IPS-18c (cell line): ENCODE measurements at regions not wholly inside any gene's neighbourhood (a gene's known extent, or its start where the extent isn't known, plus 50 kb on each side); places are given as distances from the start of the nearest gene placed in this dataset.

Experiments used
- H3K4me3 ChIP-seq: 2 replicates; pipeline ENCODE4 v1.7.0; 2013; ENCODE audit warnings: low read depth, mild to moderate bottlenecking, low read length, moderate library complexity; ENCODE audit not compliant: insufficient read depth
- H3K9me3 ChIP-seq: one replicate; pipeline ENCODE4 v1.6.1; 2013; ENCODE audit warnings: mild to moderate bottlenecking, low read length, moderate library complexity; ENCODE audit not compliant: control insufficient read depth, insufficient read depth

GRCh38 chr4:136357556-136357955, 1174.7 kb downstream of the PCDH18 start:
- H3K4me3 ChIP-seq: no peak overlapping the region
- no peaks in the 10 kb centered on the region for H3K9me3 ChIP-seq

GRCh38 chr4:136355970-136356369, 1176.3 kb downstream of the PCDH18 start:
- no peaks in the 10 kb centered on the region for H3K9me3 ChIP-seq

GRCh38 chr4:136343340-136343739, 1189.0 kb downstream of the PCDH18 start:
- no peaks in the 10 kb centered on the region for H3K9me3 ChIP-seq
- H3K4me3 ChIP-seq: no peak overlapping the region

More at GRCh38 chr4:136355970-136356369, 1176.3 kb downstream of the PCDH18 start:
- H3K4me3 ChIP-seq: no peak overlapping the region

GRCh38 chr4:136342666-136343065, 1189.6 kb downstream of the PCDH18 start:
- Histone ChIP-seq H3K9me3 (no peaks in the 10 kb centered on the region), H3K4me3 (no peak overlapping the region)

GRCh38 chr4:136337216-136337615, 1195.1 kb downstream of the PCDH18 start:
- Histone ChIP-seq H3K9me3 (no peaks in the 10 kb centered on the region), H3K4me3 (no peak overlapping the region)

GRCh38 chr4:136336479-136336878, 1195.8 kb downstream of the PCDH18 start:
- Histone ChIP-seq H3K9me3 (no peaks in the 10 kb centered on the region), H3K4me3 (no peak overlapping the region)

GRCh38 chr4:136329042-136329662, 1203.1 kb downstream of the PCDH18 start:
- Histone ChIP-seq H3K9me3 (no peaks in the 10 kb centered on the region), H3K4me3 (no peak overlapping the region)

- Histone ChIP-seq H3K9me3 (no peaks in the 10 kb centered on the region), H3K4me3 (no peak overlapping the region)
Observed at GRCh38 chr4:136328131-136328530, 1204.2 kb downstream of the PCDH18 start.

GRCh38 chr4:136320465-136320813, 1211.9 kb downstream of the PCDH18 start:
- no peak overlapping the region for H3K4me3 ChIP-seq
- H3K9me3 ChIP-seq: no peaks in the 10 kb centered on the region

- Histone ChIP-seq H3K9me3 (no peaks in the 10 kb centered on the region), H3K4me3 (no peak overlapping the region)
Observed at GRCh38 chr4:136319789-136320464, 1212.4 kb downstream of the PCDH18 start.

- Histone ChIP-seq H3K4me3 (no peak overlapping the region), H3K9me3 (no peaks in the 10 kb centered on the region)
Observed at GRCh38 chr4:136316961-136317360, 1215.3 kb downstream of the PCDH18 start.

GRCh38 chr4:136314686-136315085, 1217.6 kb downstream of the PCDH18 start:
- H3K9me3 ChIP-seq: no peaks in the 10 kb centered on the region

GRCh38 chr4:136311774-136312173, 1220.5 kb downstream of the PCDH18 start:
- Histone ChIP-seq H3K4me3 (no peak overlapping the region), H3K9me3 (no peaks in the 10 kb centered on the region)

More at GRCh38 chr4:136314686-136315085, 1217.6 kb downstream of the PCDH18 start:
- H3K4me3 ChIP-seq: no peak overlapping the region

GRCh38 chr4:136307765-136308164, 1224.5 kb downstream of the PCDH18 start:
- Histone ChIP-seq H3K9me3 (no peaks in the 10 kb centered on the region), H3K4me3 (no peak overlapping the region)

GRCh38 chr4:136306361-136306760, 1225.9 kb downstream of the PCDH18 start:
- no peak overlapping the region for H3K4me3 ChIP-seq
- H3K9me3 ChIP-seq: no peaks in the 10 kb centered on the region

- no peaks in the 10 kb centered on the region for H3K9me3 ChIP-seq
- H3K4me3 ChIP-seq: no peak overlapping the region
Observed at GRCh38 chr4:136302566-136302965, 1229.7 kb downstream of the PCDH18 start.

- Histone ChIP-seq H3K4me3 (no peak overlapping the region), H3K9me3 (no peaks in the 10 kb centered on the region)
Observed at GRCh38 chr4:136301749-136302495, 1230.4 kb downstream of the PCDH18 start.

GRCh38 chr4:136283977-136284376, 1248.3 kb downstream of the PCDH18 start:
- no peak overlapping the region for H3K4me3 ChIP-seq
- H3K9me3 ChIP-seq: no peaks in the 10 kb centered on the region
